ENCODE measurements at regions not wholly inside any gene's neighbourhood (a gene's known extent, or its start where the extent isn't known, plus 50 kb on each side); places are given as distances from the start of the nearest gene placed in this dataset.

DNA sequence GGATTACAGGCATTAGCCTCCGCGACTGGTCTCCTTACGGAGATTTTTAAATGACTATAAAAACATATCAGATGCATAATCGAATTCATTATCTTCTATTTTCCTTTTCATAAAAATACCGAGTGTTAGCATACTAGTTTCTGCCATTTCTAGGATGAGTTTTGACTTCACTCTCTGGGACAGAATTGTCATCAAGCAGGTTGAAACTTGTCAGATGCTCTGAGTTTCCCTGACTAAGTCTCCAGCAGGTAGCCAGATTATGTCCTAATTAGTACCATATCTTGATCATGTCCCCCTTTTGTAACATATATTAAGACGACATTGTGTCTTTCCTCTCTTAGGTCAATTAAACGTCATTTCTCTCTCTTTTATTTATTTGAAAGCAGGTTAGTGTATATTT is 103.5 kb upstream of the RASSF8 start:
- Mint-ChIP-seq H3K4me3 (ENCODE audit: unreplicated experiment) (no peak overlapping the region), H3K4me1 (ENCODE audit: low read depth, unreplicated experiment) (peaks cover 3% of the 10 kb centered on the region), H3K9me3 (ENCODE audit: unreplicated experiment) (no peaks in the 10 kb centered on the region), H3K27me3 (ENCODE audit: low read depth, unreplicated experiment) (no peaks in the 10 kb centered on the region), H3K27ac (ENCODE audit: unreplicated experiment) (no peak overlapping the region), H3K36me3 (ENCODE audit: low read depth, unreplicated experiment) (no peaks in the 10 kb centered on the region)
- no peak overlapping the region for H3K9ac ChIP-seq (ENCODE audit: low read length)
- no peak overlapping the region for H3K4me2 ChIP-seq (ENCODE audit: low read length)
- H3K27me3 ChIP-seq (ENCODE audit: insufficient read depth, low read length), result no peaks in the 10 kb centered on the region
- TF ChIP-seq EZH2 (IDR thresholded peaks at IDR 0.05; ENCODE audit: insufficient read depth, low read length), result no peak
- TF ChIP-seq, protein P1, sequence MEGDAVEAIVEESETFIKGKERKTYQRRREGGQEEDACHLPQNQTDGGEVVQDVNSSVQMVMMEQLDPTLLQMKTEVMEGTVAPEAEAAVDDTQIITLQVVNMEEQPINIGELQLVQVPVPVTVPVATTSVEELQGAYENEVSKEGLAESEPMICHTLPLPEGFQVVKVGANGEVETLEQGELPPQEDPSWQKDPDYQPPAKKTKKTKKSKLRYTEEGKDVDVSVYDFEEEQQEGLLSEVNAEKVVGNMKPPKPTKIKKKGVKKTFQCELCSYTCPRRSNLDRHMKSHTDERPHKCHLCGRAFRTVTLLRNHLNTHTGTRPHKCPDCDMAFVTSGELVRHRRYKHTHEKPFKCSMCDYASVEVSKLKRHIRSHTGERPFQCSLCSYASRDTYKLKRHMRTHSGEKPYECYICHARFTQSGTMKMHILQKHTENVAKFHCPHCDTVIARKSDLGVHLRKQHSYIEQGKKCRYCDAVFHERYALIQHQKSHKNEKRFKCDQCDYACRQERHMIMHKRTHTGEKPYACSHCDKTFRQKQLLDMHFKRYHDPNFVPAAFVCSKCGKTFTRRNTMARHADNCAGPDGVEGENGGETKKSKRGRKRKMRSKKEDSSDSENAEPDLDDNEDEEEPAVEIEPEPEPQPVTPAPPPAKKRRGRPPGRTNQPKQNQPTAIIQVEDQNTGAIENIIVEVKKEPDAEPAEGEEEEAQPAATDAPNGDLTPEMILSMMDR (IDR thresholded peaks at IDR 0.05; ENCODE audit: insufficient read depth, low read depth, low read length), result no peak
- no peak overlapping the region for H2AFZ ChIP-seq (ENCODE audit: low read depth, low read length)
- no peaks in the 10 kb centered on the region for H3K79me2 ChIP-seq (ENCODE audit: insufficient read depth, low read length)
- no peaks in the 10 kb centered on the region for H4K20me1 ChIP-seq (ENCODE audit: insufficient read depth, low read length)
- DNase-seq (ENCODE audit: low read depth) (no peak), FAIRE-seq (no peak)
- H3K4me3 ChIP-seq (ENCODE audit: insufficient read depth, low read depth, low read length), result no peak overlapping the region
- H3K36me3 ChIP-seq (ENCODE audit: insufficient read depth, low read length), result no peaks in the 10 kb centered on the region
- H3K9me3 ChIP-seq (ENCODE audit: insufficient read depth, low read depth, low read length), result no peaks in the 10 kb centered on the region
- no peaks in the 10 kb centered on the region for H3K4me1 ChIP-seq (ENCODE audit: insufficient read depth, low read length)
- no peak overlapping the region for H3K27ac ChIP-seq (ENCODE audit: low read depth, low read length)

DNA sequence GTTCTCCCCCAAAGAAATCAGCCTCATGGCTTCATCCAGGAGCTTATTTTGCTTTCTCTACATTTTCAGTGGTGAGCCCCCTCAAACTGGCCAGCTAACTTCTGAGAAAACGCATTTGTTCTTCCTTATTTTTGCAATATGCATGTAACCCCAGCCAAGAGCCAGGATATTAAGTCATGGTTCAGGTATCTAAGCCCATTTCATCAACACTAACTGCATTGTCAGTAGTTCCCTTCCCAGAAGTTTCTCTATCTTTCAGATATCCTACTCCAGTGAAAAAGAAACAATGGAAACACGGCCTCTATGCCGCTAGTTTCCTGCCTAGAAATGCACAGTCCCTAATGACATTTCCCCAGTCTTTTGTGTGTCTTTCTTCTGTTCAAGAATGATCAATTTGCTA is 102.8 kb upstream of the RASSF8 start:
- Histone ChIP-seq H2AFZ (ENCODE audit: low read depth, low read length) (peak overlapping the region; percentile 6), H3K27me3 (ENCODE audit: insufficient read depth, low read length) (no peaks in the 10 kb centered on the region), H3K4me3 (ENCODE audit: insufficient read depth, low read depth, low read length) (no peak overlapping the region), H3K4me1 (ENCODE audit: insufficient read depth, low read length) (no peaks in the 10 kb centered on the region), H4K20me1 (ENCODE audit: insufficient read depth, low read length) (no peaks in the 10 kb centered on the region), H3K4me2 (ENCODE audit: low read length) (no peak overlapping the region), H3K9ac (ENCODE audit: low read length) (no peak overlapping the region), H3K36me3 (ENCODE audit: insufficient read depth, low read length) (no peaks in the 10 kb centered on the region), H3K27ac (ENCODE audit: low read depth, low read length) (peak overlapping the region; percentile 23), H3K9me3 (ENCODE audit: insufficient read depth, low read depth, low read length) (no peaks in the 10 kb centered on the region), H3K79me2 (ENCODE audit: insufficient read depth, low read length) (no peaks in the 10 kb centered on the region)
- peak; percentile 52 for DNase-seq (ENCODE audit: low read depth)
- Mint-ChIP-seq H3K9me3 (ENCODE audit: unreplicated experiment) (no peaks in the 10 kb centered on the region), H3K4me3 (ENCODE audit: unreplicated experiment) (no peak overlapping the region), H3K27me3 (ENCODE audit: low read depth, unreplicated experiment) (no peaks in the 10 kb centered on the region), H3K36me3 (ENCODE audit: low read depth, unreplicated experiment) (no peaks in the 10 kb centered on the region), H3K27ac (ENCODE audit: unreplicated experiment) (peak overlapping the region; percentile 73), H3K4me1 (ENCODE audit: low read depth, unreplicated experiment) (peaks cover 3% of the 10 kb centered on the region)
- no peak for FAIRE-seq
- no peak for TF ChIP-seq EZH2 (IDR thresholded peaks at IDR 0.05; ENCODE audit: insufficient read depth, low read length)
- TF ChIP-seq, protein P1 (IDR thresholded peaks at IDR 0.05; ENCODE audit: insufficient read depth, low read depth, low read length), result no peak

- no peak overlapping the region for H3K4me2 ChIP-seq (ENCODE audit: low read length)
- FAIRE-seq, result no peak
- H3K9me3 Mint-ChIP-seq (ENCODE audit: unreplicated experiment), result no peaks in the 10 kb centered on the region
Measured at GRCh38 chr12:25859976-25860375, 98.5 kb upstream of the RASSF8 start.

More at GRCh38 chr12:25859976-25860375, 98.5 kb upstream of the RASSF8 start:
- Histone ChIP-seq H3K9ac (ENCODE audit: low read length) (no peak overlapping the region), H3K36me3 (ENCODE audit: insufficient read depth, low read length) (no peaks in the 10 kb centered on the region), H3K4me3 (ENCODE audit: insufficient read depth, low read depth, low read length) (no peak overlapping the region), H3K27ac (ENCODE audit: low read depth, low read length) (no peak overlapping the region), H4K20me1 (ENCODE audit: insufficient read depth, low read length) (no peaks in the 10 kb centered on the region), H3K79me2 (ENCODE audit: insufficient read depth, low read length) (no peaks in the 10 kb centered on the region), H3K27me3 (ENCODE audit: insufficient read depth, low read length) (no peaks in the 10 kb centered on the region), H3K4me1 (ENCODE audit: insufficient read depth, low read length) (no peaks in the 10 kb centered on the region), H2AFZ (ENCODE audit: low read depth, low read length) (no peak overlapping the region), H3K9me3 (ENCODE audit: insufficient read depth, low read depth, low read length) (no peaks in the 10 kb centered on the region)
- H3K4me1 Mint-ChIP-seq (ENCODE audit: low read depth, unreplicated experiment), result peaks cover 3% of the 10 kb centered on the region
- H3K36me3 Mint-ChIP-seq (ENCODE audit: low read depth, unreplicated experiment), result no peaks in the 10 kb centered on the region
- no peak overlapping the region for H3K4me3 Mint-ChIP-seq (ENCODE audit: unreplicated experiment)
- DNase-seq (ENCODE audit: low read depth), result no peak
- H3K27ac Mint-ChIP-seq (ENCODE audit: unreplicated experiment), result no peak overlapping the region
- H3K27me3 Mint-ChIP-seq (ENCODE audit: low read depth, unreplicated experiment), result no peaks in the 10 kb centered on the region
- TF ChIP-seq EZH2 (IDR thresholded peaks at IDR 0.05; ENCODE audit: insufficient read depth, low read length), result no peak
- TF ChIP-seq, protein P1 (IDR thresholded peaks at IDR 0.05; ENCODE audit: insufficient read depth, low read depth, low read length), result no peak
